HCEC 1CT (cell line): ENCODE measurements at regions not wholly inside any gene's neighbourhood (a gene's known extent, or its start where the extent isn't known, plus 50 kb on each side); places are given as distances from the start of the nearest gene placed in this dataset.
A peak's percentile ranks its signal among the peaks of the same experiment; 100 is the strongest.
"Not testable (repeated sequence)": the region's sequence is repeated elsewhere in the genome, so short reads cannot be mapped to it uniquely, and the experiment has no call there.

ENCODE experiments used
- DNase-seq: peaks from one replicate; pipeline ENCODE4 v3.0.0-alpha.2; 2017

DNA sequence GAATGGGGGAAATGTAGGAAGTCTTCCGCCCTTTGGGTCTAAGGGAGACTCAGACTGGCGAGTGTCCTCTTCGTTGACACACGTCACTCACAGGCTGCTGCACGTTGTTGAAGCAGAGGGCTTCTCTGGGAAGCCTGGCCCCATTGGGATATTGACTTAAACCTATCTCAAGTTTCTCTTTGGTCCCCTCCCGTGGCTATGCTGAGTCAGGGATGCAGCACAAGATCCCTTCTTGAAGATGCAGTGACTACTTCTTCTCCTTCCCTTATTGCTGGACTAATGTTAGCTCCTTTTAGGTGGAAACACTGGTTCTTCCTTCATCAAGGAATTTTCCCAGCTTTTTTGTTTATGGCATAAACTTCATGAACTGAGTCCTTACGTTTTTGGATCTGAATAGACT lies 89.8 kb upstream of the CCDC71L start:
- no peak for DNase-seq

DNA sequence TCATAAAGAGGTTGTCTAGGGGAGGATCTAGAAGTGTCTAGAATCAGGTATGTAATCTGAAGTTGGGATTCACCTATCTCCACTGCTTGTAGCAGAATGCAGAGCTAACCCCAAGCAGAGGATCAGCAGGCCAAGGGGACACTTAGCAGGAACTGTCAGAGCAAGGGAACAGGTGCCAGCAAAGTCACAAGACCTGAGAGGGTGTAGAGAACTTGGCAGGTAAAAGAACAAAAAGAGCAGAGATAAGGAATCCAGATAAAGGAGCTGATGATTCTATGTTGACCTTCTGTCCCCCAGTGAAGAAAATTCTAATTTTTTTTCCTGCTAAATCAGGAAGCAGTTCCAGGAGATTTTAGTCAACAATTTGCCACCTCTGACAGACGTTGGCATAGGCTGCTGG lies 91.4 kb upstream of the CCDC71L start:
- no peak for DNase-seq

DNA sequence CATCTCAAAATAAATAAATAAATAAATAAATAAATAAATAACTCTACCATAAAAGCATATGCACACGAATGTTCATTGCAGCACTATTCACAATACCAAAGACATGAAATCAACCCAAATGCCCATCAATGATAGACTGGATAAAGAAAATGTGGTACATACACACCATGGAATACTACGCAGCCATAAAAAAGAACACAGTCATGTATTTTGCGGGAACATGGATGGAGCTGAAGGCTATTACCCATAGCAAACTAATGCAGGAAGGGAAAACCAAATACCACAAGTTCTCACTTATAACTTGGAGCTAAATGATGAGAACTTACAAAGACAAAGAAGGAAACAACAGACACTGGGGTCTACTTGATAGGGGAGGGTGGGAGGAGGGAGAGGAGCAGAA lies 94.1 kb upstream of the CCDC71L start:
- DNase-seq, result not testable (repeated sequence)

GRCh38 chr7:106755641-106756040 lies 94.7 kb upstream of the CCDC71L start:
- DNase-seq, result no peak

DNA sequence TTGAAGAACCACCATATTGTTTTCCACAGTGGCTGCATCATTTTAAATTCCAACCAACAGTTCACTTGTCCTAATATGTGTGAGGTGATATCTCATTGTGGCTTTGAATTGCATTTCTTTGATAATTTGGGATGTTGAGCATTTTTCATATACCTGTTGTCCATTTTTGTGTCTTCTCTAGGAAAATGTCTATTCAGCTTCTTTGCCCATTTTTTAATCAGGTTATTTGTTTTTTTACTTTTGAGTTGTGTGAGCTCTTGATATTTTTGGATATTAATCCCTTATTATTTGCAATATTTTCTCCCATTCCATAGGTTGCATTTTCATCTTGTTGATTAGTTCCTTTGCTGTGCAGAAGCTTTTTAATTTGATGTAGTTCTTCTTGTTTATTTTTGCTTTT lies 95.1 kb upstream of the CCDC71L start:
- DNase-seq, result no peak

- no peak for DNase-seq
Observed at GRCh38 chr7:106756884-106757283, 95.9 kb upstream of the CCDC71L start.

GRCh38 chr7:106757846-106758245 lies 96.9 kb upstream of the CCDC71L start:
- DNase-seq, result peak; percentile 41

- not testable (repeated sequence) for DNase-seq
Observed at GRCh38 chr7:106762845-106763244, 101.9 kb upstream of the CCDC71L start.

DNA sequence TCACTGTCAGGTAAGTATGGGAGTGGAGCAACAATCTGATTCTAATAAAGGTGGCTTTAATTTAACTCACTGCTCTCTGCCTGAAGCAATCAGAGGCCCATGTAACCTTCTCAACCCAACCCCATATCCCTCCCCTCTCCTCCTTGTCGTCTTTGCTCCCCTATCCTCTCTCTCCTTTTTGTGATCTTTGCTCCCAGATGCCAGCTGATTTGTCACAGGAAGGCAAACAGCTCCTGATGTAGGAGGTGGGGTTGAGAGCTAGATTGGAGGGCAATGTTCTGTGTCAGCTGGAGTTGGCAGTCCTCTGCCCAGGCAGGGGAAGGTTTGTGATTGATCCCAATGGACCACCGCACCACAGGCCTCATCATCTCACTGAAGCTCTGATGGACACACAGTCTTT lies 101.4 kb upstream of the PIK3CG start:
- DNase-seq, result no peak

GRCh38 chr7:106765727-106766355 lies 99.2 kb upstream of the PIK3CG start:
- peak; percentile 7 for DNase-seq

- DNase-seq, result peak; percentile 21
Observed at GRCh38 chr7:106766551-106766950, 98.5 kb upstream of the PIK3CG start.

DNA sequence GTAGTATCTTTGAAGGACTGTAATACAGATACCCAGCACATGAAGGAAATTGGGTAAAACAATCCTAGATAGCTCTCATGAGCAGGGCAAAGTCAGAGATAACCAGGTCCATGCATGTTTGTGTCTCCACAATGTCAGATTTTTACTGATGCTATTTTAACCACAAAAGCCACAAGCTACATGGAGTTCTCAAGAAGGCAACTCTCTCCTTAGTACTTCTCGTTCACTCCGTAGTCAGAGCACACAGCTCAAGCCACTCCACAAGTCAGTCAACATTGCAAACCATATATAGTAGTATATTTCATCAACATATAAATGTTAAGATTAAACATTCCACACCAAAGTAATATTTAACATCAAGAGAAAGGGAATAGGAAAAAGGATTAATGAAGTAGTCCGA lies 98.0 kb upstream of the PIK3CG start:
- DNase-seq, result peak; percentile 12

DNA sequence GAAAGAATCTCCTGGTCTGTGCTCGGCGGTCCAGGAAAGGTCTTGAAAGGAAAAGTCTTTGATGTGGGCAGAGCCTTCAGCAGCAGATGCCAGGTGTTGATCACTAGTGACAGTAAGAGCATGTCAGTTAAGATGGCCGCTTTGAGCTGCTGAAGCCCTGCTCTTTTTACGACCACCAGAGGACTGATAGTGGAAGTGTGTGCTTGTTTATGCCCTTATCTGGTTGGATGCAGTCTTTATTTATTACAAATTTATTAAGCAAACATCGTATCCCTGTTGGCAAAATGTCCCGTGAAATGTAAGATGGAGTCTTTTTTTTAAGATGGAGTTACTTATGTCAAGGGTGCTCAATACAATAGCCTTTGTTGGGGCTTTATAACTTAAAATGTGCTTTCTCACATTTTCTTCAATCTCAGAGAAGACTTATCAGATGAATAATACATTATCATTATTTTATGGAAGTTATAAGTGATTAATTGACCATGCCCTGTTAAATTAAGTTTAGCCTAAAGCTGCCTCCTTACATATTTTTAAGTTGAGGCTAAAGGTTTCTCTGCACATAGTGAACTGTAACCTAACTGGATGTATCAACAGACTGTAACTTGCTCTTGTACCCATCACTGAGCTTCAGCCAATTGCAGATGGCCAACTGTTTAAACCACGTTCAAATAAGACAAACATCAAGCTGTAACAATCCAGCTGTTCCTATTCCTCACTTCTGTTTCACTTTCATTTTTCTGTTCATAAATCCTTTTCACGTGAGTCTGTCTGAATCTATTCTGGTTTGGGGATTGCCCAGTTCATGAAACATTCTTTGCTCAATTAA lies 97.4 kb upstream of the PIK3CG start:
- DNase-seq, result peak; percentile 78

GRCh38 chr7:106768324-106768751 lies 96.7 kb upstream of the PIK3CG start:
- DNase-seq, result no peak

- peak; percentile 97 for DNase-seq
Observed at GRCh38 chr7:106770191-106770590, 94.9 kb upstream of the PIK3CG start.

DNA sequence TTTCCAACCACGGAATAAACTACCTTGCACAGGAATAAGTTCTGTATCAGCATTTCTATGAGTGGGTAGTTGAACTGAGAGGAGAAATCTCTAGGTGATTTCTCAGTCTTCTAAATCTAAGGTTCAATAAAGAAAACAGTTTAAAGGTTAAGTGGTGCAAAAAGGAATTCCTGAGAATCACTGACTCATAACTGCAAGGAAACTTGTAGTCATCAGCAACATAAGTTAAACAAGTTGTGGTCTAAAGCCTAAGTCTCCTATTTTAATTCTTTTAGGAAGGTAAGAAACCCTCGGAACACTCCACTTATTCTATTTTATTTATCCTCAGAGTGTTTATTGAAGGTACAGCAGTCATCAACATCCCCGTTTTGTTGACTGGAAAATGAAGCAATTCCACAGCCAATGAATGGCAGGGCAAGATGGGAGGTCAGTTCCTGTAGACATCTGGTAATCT lies 92.4 kb upstream of the PIK3CG start:
- peak; percentile 90 for DNase-seq

DNA sequence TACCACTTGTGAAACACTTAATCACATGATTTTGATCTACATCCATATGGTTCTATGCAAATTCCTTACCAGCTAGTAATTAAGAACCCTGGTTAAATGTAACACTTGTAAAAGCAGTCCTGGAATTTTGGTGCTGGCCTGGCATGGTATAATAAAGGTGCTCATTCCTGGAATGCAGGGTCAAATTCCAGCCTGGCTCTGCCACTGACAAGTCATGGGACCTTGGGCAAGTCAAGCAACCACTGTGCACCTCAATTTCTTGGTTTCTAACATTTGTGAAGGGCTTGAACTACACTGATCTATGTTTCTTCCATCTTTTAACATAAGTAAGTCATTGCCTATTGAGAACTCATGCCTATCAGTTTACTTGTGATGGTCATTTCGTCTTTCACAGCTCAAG lies 91.9 kb upstream of the PIK3CG start:
- DNase-seq, result peak; percentile 43

DNA sequence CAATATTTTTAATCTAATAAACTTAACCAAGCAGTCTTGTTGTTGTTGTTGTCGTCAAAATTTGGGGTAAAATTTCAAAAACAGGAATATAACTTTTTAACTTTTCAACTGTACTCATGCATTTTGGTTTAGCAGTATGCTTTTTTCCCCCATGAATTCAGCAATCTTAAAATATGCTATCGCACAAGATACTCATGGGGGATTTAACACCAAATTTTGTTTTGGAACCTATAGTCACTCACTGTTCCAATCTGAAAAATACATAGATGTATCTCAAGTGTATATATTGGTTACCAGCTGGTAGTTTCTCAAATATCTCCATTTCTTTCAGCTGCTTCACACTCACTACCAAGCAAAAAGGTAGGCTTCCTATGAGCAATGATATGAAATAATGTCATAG lies 91.4 kb upstream of the PIK3CG start:
- no peak for DNase-seq

DNA sequence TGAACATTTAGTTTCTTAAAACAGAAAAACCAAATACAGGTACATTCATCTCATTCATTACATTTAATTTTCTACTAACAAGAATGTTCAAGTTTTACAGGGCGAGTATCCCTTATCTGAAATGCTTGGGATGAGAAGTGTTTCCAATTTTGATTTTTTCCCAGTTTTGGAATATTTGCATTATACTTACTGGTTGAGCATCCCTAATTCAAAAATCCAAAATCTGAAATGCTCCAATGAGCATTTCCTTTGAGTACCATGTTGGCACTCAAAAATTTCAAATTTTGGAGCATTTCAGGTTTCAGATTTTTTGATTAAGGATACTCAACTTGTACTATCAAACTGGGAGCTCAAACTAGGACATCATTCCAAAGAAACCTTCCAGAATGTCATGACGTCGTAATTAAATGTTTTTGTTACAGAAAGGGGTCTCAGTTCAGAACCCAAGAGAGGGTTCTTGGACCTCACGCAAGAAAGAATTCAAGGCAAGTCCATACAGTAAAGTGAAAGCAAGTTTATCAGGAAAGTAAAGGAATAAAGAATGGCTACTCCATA lies 90.8 kb upstream of the PIK3CG start:
- no peak for DNase-seq

DNA sequence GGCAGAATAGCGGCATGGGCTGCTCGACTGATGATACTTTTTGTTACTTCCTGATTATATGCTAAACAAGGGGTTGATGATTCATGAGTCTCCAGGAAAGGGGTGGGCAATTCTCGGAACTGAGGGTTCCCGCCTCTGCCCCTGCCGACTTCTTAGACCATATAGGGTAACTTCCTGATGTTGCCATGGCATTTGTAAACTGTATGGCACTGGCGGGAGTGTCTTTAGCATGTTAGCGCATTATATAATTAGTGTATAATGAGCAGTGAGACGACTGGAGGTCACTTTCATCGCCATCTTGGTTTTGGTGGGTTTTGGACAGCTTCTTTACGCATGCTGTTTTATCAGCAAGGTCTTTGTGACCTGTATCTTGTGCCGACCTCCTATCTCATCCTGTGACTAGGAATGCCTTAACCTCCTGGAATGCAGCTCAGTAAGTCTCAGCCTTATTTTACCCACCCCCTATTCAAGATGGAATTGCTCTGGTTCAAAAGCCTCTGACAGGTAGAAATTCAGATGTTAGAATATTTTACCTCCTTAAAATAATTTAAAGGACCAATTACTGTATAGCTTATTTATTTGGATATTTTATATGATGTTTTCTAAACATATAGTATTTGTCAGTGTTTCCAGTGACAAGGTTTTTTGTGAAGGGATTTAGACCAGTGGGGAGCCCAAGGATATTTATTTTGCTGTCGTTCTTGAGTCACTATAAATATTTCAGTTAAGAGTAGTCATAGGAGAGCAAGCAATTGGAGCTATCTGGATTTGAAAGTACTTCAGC lies 90.1 kb upstream of the PIK3CG start:
- peak; percentile 53 for DNase-seq

- DNase-seq, result peak; percentile 89
Observed at GRCh38 chr7:106775552-106775936, 89.5 kb upstream of the PIK3CG start.

DNA sequence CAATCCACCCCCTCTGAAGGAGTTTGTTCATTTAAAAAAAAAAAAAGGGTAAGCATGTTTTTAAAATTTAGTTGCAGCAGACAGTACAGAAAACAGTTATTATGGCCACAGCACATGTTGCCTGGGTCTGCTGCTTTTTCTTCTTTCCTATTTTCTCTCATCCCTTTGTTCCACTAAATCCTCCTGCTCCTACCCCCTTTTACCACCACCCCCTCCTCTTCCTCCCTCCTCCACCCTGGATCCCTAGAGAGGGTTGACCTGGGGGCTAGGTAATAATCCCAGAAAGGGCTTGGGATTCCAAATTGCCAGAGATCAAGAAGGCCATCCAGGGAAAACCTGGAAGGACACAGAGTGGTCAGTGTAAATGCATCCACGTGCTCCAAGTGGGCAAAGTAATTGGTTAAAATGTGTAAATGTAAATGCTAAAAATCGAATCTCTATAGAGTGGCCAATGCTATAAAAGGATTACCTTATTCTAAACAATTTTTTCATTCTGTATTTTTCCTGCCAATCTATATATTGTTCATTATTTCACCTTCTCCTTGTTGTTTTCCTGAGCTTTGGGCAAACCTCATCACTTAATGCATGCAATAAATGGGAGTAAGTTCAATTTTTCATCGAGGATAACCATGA lies 89.0 kb upstream of the PIK3CG start:
- no peak for DNase-seq
